GM19372 (cell line): ENCODE measurements at regions not wholly inside any gene's neighbourhood (a gene's known extent, or its start where the extent isn't known, plus 50 kb on each side); places are given as distances from the start of the nearest gene placed in this dataset.

Experiments
- ATAC-seq: cut with Tn5 transposase; IDR thresholded peaks from one replicate; pipeline ENCODE4 v1.9.1; 2021; ENCODE audit warnings: mild to moderate bottlenecking, low read depth, moderate library complexity; ENCODE audit not compliant: unreplicated experiment

DNA sequence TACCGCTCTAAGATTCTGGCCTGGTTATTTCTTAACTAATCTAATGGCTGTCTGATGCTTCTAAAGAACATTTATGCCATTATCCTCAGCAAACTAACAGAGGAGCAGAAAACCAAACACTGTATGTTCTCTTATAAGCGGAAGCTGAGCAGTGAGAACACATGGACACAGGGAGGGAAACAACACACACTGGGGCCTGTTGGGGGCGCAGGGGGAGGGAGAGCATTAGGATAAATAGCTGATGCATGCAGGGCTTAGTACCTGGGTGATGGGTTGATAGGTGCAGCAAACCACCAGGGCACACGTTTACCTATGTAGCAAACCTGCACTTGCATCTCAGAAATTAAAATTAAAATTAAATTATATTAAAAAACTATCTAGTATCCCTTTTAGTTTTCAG, 853.5 kb downstream of the GATA3 start:
- ATAC-seq, result no peak

DNA sequence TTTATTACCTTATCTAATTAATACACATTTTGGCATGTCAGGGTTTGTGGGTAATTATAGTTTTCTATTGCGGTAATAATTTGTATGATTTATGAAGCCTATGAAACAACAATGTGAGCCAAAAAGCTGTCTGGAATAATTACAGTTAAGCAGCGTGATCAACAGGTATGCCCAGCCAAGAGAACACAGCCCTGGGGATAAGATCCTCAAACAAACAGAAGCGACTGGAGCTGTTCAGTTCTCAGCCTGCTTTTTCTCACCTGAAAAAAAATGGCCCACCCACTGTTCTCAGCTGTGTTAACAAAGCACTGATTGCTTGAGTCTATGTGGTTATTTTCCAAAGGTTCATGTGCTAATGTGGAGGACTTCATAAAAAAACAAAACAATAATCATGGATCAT, 855.8 kb downstream of the GATA3 start:
- no peak for ATAC-seq

GRCh38 chr10:8911032-8911431, 856.5 kb downstream of the GATA3 start:
- no peak for ATAC-seq

DNA sequence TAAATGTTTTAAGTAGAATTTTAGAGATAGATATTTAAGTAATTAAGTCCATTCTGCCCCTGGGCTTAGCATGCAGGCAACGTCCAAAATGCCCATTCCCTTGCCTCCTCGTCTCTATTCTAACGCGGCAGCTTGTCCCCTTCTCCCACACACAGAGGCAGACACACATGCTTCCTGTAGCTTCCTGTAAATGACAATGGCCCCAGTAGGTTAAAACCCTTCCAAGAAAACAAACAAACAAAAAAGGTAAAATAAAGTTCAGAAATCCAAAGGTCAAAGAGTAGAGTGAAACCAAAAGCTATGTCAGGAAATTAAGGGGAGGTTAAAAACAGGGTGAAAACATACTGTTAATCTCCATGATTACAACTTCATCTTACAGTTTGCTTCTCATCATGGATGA, 857.6 kb downstream of the GATA3 start:
- ATAC-seq, result no peak

DNA sequence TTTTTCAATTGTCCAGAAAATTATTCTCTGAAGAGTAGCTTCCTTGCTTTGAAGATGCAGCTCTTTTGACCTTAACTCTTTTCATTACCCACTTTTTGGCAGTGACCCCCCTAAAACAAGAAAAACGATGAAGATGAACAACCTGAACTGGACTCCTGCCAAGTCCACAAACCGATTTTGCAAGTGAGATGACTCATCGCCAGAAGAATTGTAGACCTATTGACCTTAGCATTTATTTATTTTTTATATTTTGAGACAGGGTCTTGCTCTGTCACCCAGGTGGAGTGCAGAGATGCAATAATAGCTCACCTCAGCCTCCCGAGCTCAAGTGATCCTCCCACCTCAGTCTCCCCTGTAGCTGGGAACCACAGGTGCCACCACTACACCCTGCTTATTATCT, 859.2 kb downstream of the GATA3 start:
- no peak for ATAC-seq

DNA sequence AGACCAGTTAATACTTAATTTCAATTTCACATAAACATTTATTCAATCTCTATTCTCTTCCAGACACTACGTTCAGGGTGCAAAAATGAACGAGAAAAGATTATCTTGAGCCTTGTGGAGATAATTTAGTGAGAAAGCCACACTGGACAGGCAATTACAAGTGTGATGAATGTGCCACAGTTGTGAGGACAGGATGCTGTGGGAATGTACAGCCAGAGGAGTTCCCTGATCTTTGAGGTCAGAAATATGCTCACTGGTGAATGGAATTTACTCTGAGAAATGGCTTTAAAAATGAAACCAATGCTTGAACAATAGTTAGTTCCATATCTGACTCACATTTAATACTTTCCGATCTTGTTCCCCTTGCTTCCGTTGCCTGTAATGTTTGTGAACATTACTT, 864.8 kb downstream of the GATA3 start:
- no peak for ATAC-seq

GRCh38 chr10:8921568-8921967, 867.1 kb downstream of the GATA3 start:
- no peak for ATAC-seq

DNA sequence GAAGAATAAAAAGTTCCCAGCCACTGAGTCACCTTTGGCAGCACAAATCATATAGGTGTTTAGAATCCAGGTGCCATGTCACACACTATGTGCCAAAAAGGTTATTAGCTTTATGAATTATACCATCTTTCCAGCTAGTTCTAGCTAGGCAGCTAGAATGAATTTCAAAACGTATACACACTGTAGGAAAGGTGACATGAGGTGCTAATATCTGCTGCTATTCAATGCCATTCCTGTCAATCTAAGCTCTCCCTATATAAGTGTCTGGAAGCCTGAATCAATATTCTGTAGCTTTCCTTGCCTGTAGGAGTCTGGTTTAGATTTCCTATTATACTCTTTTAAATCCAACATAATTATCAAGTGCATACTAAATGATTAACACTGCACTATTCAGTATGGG, 868.6 kb downstream of the GATA3 start:
- ATAC-seq, result no peak

GRCh38 chr10:8927705-8928104, 873.2 kb downstream of the GATA3 start:
- ATAC-seq, result no peak

GRCh38 chr10:8946451-8946850, 892.0 kb downstream of the GATA3 start:
- ATAC-seq, result no peak

GRCh38 chr10:8950978-8951377, 896.5 kb downstream of the GATA3 start:
- no peak for ATAC-seq

- no peak for ATAC-seq
Measured at GRCh38 chr10:8951440-8952089, 897.1 kb downstream of the GATA3 start.

DNA sequence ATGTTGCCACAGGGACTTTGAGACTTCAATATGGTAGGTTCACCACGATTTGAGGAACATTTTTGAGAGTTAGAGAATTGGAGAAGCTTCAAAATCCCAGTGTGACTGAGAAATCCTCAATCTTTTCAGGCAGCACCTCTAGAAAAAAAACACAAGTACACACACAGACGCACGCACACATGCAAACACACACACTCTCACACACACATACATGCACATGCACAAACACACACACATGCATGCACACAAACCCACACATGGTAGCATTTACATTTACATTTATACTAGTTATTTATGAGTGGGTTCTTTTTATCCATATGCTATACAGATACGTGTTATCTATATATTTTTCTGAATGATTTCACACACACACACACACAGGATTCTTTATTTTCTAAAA, 901.9 kb downstream of the GATA3 start:
- no peak for ATAC-seq

GRCh38 chr10:8962249-8962648, 907.8 kb downstream of the GATA3 start:
- no peak for ATAC-seq

DNA sequence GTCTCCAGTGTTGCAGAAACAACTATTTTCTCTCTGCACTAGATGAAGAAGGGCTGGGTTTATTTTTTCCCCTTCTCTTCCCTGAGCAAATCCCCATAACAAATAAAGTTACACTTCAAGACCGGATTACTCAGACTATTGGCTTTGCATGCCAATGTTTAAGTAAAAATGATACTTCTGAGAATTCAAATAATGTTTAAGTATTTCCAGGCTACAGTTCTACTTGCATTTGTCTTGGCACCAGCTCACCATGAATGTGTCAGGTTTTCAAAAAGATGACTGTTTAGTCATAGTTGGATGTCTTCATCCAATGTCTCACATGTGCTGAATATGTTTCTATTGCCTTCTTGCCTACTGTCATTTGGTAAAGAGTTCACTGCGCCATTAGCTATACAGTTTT, 912.6 kb downstream of the GATA3 start:
- no peak for ATAC-seq

DNA sequence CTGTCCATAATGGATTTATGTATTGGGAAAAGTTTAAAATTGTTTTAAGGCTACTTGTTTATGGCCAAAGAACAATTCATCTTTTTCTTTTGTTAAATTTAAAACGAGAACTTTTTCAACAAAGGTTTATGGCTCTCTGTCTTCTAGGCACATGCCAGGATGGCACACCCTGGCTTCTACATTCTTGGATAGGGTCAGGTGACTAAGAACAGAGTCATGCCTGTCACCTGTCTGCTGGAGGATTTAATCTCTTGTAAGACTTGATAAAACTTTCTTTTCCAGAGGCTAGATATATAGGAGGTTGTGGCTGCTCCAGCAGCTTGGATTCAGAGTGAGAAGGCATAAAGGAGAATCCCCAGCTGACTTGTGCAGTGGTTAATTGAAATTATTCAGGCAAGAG, 915.4 kb downstream of the GATA3 start:
- ATAC-seq, result no peak

- no peak for ATAC-seq
Measured at GRCh38 chr10:8975535-8975934, 921.0 kb downstream of the GATA3 start.

DNA sequence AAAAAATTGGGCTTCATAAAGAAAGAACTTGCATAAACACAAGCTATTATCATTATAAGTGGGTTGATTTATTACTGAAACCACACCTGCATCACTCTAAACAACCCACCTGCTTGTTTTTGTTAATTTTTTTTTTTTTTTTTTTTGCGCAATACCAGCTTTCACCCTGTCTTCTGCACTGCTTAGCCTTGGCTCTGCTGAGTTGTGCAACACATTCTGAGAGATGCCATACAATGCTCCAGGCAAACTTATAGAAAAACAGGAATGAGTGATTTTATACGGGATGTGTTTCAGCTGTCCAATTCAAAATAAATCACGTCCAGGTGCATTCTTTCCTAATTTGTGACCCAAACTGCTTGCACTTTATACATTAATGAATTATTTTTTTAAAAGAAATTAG, 923.6 kb downstream of the GATA3 start:
- ATAC-seq, result no peak

- no peak for ATAC-seq
Measured at GRCh38 chr10:8979976-8980375, 925.5 kb downstream of the GATA3 start.

DNA sequence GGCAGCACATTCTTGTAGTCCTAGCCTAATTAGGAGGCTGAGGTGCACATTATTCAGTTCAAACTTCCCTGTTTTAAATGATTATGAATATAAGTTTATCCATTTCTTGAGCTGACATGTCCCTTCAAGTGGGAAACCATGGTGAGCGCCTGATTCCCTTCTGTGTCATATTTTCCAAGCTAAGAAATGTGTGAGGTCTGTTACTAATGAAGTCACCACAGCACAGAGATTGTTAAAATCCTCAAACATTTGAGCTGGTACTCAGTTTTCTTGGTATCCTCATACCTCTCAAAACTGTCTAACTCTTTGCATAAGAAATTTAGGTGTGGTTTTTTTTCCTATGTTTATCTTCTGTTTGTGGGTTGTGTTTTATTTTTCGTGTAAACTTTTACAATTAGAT, 926.8 kb downstream of the GATA3 start:
- no peak for ATAC-seq

GRCh38 chr10:8985651-8986050, 931.2 kb downstream of the GATA3 start:
- ATAC-seq, result no peak

DNA sequence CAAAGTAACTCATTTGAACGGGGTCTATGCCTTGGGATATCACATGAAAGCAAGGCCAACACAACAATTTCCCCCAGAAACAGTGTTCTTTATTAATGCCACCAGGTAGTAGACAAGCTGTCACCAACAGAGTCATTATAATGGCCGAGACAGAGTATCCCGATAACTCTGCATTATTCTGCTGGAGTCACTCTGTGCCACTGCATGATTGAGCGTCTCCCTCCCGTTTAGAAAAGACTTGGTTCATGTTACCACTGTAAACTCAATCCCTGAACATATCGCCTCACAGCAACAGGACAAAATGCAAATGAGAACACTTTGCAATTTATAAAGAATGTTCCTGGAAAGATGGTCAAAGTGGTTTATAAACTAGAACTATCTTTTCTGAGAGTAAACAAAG, 932.5 kb downstream of the GATA3 start:
- no peak for ATAC-seq

DNA sequence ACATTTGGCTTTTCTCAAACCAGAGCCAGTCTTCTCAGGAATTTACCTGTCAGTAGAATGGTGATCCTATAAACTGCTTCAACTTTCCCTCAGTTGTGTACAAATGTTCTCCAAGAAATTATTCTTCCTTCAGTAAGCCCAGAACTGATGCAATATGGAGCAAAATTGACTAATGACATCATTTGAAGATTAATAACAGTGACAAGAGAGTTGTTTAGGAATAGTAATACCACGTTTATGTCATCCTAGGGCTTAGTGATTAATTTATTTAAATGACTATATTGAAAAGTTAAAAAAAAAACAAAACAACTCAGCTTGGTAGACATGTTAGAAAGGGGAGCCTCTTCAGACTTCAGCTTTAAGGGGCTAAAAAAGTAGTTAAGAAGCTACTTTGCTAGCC, 933.2 kb downstream of the GATA3 start:
- ATAC-seq, result no peak
